Hepatocyte (in vitro differentiated cells): ENCODE measurements at regions not wholly inside any gene's neighbourhood (a gene's known extent, or its start where the extent isn't known, plus 50 kb on each side); places are given as distances from the start of the nearest gene placed in this dataset.

Experiments
- CTCF ChIP-seq: fragments of 200-600 bp; sonication (generic); IDR thresholded peaks from 2 replicates; pipeline ENCODE4 v1.5.1; 2016; ENCODE audit warnings: antibody characterized with exemption, mild to moderate bottlenecking; ENCODE audit not compliant: poor library complexity
- EZH2phosphoT487 ChIP-seq: fragments of 200-600 bp; sonication (generic); IDR thresholded peaks from one replicate; pipeline ENCODE4 v1.6.1; 2018; ENCODE audit warnings: antibody characterized with exemption, mild to moderate bottlenecking, low read depth, moderate library complexity; ENCODE audit not compliant: unreplicated experiment, severe bottlenecking

DNA sequence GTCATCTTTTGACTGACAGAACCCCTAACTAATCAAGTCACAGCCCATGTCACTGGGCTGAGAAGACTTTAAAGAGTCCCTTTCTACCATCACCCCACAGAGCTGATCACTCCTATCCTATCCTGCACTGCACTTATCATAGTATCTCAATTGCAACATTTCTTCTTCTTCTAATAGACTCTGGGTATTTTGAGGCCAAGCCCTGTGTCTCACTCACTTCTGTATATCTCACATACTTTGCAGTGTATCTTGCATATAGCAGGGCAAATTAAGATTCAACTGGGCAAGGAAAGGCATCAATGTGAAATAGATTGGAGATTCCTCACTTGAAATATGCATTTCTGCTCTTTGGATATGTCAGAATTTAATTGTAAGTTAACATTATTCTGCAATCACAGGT is 531.5 kb upstream of the SLIT2 start:
- TF ChIP-seq CTCF (no peak), EZH2phosphoT487 (no peak)
